ENCODE measurements at regions not wholly inside any gene's neighbourhood (a gene's known extent, or its start where the extent isn't known, plus 50 kb on each side); places are given as distances from the start of the nearest gene placed in this dataset.

DNA sequence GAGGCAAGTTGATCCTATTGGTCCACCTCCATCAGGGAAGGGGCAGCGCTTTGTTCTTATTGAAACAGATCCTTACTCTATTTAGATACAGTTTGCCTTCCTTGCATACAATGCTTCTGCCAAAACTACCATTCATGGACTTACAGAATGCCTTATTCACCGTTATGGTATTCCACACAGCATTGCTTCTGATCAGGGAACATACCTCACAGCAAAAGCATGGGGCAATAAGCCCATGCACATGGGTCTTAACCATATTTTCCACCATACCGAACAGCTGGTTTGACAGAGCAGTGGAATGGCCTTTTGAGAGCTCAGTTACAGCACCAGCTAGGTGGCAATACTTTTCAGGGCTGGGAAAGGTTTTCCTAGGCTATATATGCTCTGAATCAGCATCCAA is 544.8 kb upstream of the ADGRL4 start:
- H3K4me1 ChIP-seq: no peaks in the 10 kb centered on the region
- no peaks in the 10 kb centered on the region for H3K9me3 ChIP-seq
- intact Hi-C loops (cut with DNase I): no loop called here
- WGBS (ENCODE audit: insufficient coverage, low coverage, low lambda C conversion rate, missing lambda C conversion rate): 43% methylated on average over 3 of the region's 3 CpGs
- no peaks in the 10 kb centered on the region for H3K27me3 ChIP-seq
- DNase-seq: no peak
- no peaks in the 10 kb centered on the region for H3K36me3 ChIP-seq
- H3K4me3 ChIP-seq: no peak overlapping the region
- no peak for ATAC-seq
- no peak for TF ChIP-seq POLR2A (IDR thresholded peaks at IDR 0.05)
- TF ChIP-seq, protein P1, sequence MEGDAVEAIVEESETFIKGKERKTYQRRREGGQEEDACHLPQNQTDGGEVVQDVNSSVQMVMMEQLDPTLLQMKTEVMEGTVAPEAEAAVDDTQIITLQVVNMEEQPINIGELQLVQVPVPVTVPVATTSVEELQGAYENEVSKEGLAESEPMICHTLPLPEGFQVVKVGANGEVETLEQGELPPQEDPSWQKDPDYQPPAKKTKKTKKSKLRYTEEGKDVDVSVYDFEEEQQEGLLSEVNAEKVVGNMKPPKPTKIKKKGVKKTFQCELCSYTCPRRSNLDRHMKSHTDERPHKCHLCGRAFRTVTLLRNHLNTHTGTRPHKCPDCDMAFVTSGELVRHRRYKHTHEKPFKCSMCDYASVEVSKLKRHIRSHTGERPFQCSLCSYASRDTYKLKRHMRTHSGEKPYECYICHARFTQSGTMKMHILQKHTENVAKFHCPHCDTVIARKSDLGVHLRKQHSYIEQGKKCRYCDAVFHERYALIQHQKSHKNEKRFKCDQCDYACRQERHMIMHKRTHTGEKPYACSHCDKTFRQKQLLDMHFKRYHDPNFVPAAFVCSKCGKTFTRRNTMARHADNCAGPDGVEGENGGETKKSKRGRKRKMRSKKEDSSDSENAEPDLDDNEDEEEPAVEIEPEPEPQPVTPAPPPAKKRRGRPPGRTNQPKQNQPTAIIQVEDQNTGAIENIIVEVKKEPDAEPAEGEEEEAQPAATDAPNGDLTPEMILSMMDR (IDR thresholded peaks at IDR 0.05): no peak
- H3K27ac ChIP-seq: no peak overlapping the region

DNA sequence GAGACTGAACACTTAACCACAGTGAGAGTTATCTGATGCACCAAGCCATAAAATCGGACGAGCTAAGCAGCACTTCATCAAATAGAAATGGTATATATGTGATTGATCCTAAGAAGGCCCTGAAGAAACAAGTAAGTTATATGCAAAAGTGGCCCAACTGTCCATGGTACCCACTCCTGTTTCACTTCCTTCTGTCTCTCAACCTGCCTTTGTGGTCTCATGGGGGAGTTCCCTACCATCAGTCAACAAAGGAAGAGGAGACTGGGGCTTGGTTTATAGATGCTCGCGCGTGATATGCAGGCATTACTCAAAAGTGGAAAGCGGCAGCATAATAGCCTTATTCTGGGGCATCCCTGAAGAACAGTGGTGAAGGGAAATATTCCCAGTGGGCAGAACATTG is 543.9 kb upstream of the ADGRL4 start:
- no peak for DNase-seq
- intact Hi-C loops (cut with DNase I): no loop called here
- Histone ChIP-seq H3K9me3 (no peaks in the 10 kb centered on the region), H3K36me3 (no peaks in the 10 kb centered on the region), H3K27ac (no peak overlapping the region), H3K27me3 (no peaks in the 10 kb centered on the region), H3K4me1 (no peaks in the 10 kb centered on the region), H3K4me3 (no peak overlapping the region)
- TF ChIP-seq, protein P1 (IDR thresholded peaks at IDR 0.05): no peak
- no peak for TF ChIP-seq POLR2A (IDR thresholded peaks at IDR 0.05)
- 87% methylated on average over 6 of the region's 6 CpGs for WGBS (ENCODE audit: insufficient coverage, low coverage, low lambda C conversion rate, missing lambda C conversion rate)
- ATAC-seq: no peak

DNA sequence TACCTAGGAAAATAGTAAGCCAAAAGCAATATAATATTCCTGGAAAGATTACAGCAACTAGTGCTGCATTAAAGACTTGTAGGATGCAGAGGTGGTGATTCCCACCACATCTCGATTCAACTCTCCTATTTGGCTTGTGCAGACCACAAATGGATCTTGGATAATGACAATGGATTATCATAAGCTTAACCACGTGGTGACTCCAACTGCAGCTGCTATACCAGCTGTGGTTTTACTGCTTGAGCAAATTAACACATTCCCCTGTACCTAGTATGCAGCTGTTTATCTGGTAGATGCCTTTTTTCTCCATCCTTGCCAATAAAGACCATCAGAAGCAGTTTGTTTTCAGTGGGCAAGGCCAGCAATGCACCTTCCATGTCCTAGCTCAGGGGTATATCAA is 542.7 kb upstream of the ADGRL4 start:
- Histone ChIP-seq H3K4me1 (no peaks in the 10 kb centered on the region), H3K9me3 (no peaks in the 10 kb centered on the region), H3K27ac (no peak overlapping the region), H3K27me3 (no peaks in the 10 kb centered on the region), H3K4me3 (no peak overlapping the region), H3K36me3 (no peaks in the 10 kb centered on the region)
- TF ChIP-seq, protein P1 (IDR thresholded peaks at IDR 0.05): no peak
- TF ChIP-seq POLR2A (IDR thresholded peaks at IDR 0.05): no peak
- 52% methylated on average over 2 of the region's 2 CpGs for WGBS (ENCODE audit: insufficient coverage, low coverage, low lambda C conversion rate, missing lambda C conversion rate)
- no peak for ATAC-seq
- intact Hi-C loops (cut with DNase I): no loop called here
- no peak for DNase-seq

DNA sequence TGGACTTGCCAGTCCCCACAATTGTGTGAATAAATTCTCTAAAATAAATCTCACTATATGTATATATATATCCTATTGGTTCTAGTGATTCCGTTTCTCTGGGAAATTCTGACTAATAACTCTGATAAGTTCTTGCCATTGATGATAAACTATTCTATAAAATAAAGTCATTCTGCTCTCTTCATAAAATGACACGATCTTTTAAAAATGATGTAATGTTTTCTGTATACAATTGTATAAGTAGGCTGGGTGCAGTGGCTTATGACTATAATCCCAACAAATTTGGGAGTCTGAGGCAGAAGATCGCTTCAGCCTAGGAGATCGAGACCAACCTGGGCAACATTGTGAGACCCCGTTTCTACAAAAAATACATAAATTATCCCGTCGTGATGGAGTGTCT is 541.0 kb upstream of the ADGRL4 start:
- Histone ChIP-seq H3K27me3 (no peaks in the 10 kb centered on the region), H3K9me3 (no peaks in the 10 kb centered on the region), H3K27ac (no peak overlapping the region), H3K4me1 (no peaks in the 10 kb centered on the region), H3K36me3 (no peaks in the 10 kb centered on the region), H3K4me3 (no peak overlapping the region)
- no peak for ATAC-seq
- intact Hi-C loops (cut with DNase I): no loop called here
- no peak for DNase-seq
- no peak for TF ChIP-seq POLR2A (IDR thresholded peaks at IDR 0.05)
- TF ChIP-seq, protein P1 (IDR thresholded peaks at IDR 0.05): no peak
- WGBS (ENCODE audit: insufficient coverage, low coverage, low lambda C conversion rate, missing lambda C conversion rate): 65% methylated on average over 7 of the region's 7 CpGs

DNA sequence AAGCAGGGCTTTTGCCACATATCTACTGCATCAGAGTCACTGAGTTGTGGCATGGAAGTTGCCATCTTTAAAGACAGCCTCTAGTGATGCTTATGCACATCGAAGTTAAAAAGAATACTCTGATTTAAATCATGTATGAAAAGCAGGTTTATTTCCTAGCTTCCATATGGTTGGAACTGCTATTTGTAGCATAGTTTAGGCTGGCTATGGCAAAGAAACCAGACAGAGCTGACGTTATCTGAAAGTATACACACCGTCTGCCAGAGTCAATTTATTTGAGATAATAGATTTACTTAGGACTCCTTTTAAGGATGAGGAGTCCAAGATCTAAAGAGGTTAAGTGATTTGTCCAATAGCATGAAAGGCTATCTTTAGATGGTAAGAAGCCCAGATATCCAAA is 536.9 kb upstream of the ADGRL4 start:
- TF ChIP-seq, protein P1 (IDR thresholded peaks at IDR 0.05): no peak
- no peak for TF ChIP-seq POLR2A (IDR thresholded peaks at IDR 0.05)
- intact Hi-C loops (cut with DNase I): no loop called here
- H3K27me3 ChIP-seq: no peaks in the 10 kb centered on the region
- WGBS (ENCODE audit: insufficient coverage, low coverage, low lambda C conversion rate, missing lambda C conversion rate): 65% methylated on average over 3 of the region's 3 CpGs
- no peak overlapping the region for H3K4me3 ChIP-seq
- no peaks in the 10 kb centered on the region for H3K9me3 ChIP-seq
- ATAC-seq (no peak), DNase-seq (no peak)
- H3K36me3 ChIP-seq: no peaks in the 10 kb centered on the region
- no peaks in the 10 kb centered on the region for H3K4me1 ChIP-seq
- H3K27ac ChIP-seq: no peak overlapping the region

Data from right lobe of liver (tissue), 6 donors.